K562 (cell line): ENCODE measurements at regions not wholly inside any gene's neighbourhood (a gene's known extent, or its start where the extent isn't known, plus 50 kb on each side); places are given as distances from the start of the nearest gene placed in this dataset.

Experiments used
- ATAC-seq: fragments of 200-7000 bp; cut with Tn5 transposase; 3 replicates; pipeline ENCODE4 v1.9.1; 2020; ENCODE audit warnings: moderate library complexity
- BruUV-seq: library from RNA; stranded (reverse); fragments of 400-500 nt; replicated peaks from 2 replicates; lab custom pipeline; 2021; lab: Mats Ljungman, UMichigan
- CTCF ChIA-PET: fragments of 300-600 bp; formaldehyde crosslinking; extraction: SDS; loops from one replicate; lab custom pipeline; 2021; ENCODE audit warnings: low intra/inter-chr PET ratio; lab: Yijun Ruan, JAX
- POLR2A ChIA-PET: fragments of 300-600, 350-650 bp; sonication (Branson Sonifier 250); formaldehyde crosslinking; extraction: SDS; loops from one replicate; lab custom pipeline; 2021; ENCODE audit warnings: antibody characterized with exemption, inconsistent platforms; lab: Yijun Ruan, JAX
- DNase-seq, 4 experiments: peaks; one replicate each; pipeline versions ENCODE4 v3.0.0 to v3.0.0-alpha.2; 2011 to 2018; ENCODE audit warnings: low spot score in 3 of 4, mixed read lengths in 3 of 4; ENCODE audit errors: extremely low read depth in 1 of 4
- FAIRE-seq: peaks from 2 replicates; lab custom pipeline; 2011; peaks lifted over from hg19 to GRCh38; lab: Jason Lieb, UNC
- H2AFZ ChIP-seq: 2 replicates; pipeline ENCODE4 v1.6.0; 2011; ENCODE audit warnings: low read depth, low read length, control low read depth, inconsistent platforms
- H3K27ac ChIP-seq: fragments of 200-600 bp; 3 replicates; pipeline ENCODE4 v1.8.0; 2011; ENCODE audit warnings: low read depth, mild to moderate bottlenecking, control low read depth, inconsistent platforms, low read length, moderate library complexity, mixed read lengths; ENCODE audit errors: extremely low read depth
- H3K27me3 ChIP-seq, 2 experiments: fragments of 300-600 bp in 1 of 2; 2 replicates in 1 of 2; 3 replicates in 1 of 2; pipeline versions ENCODE4 v1.6.0 to v1.8.0; 2011; ENCODE audit warnings: inconsistent platforms in 2 of 2, low read length in 2 of 2, mild to moderate bottlenecking in 1 of 2, mixed read lengths in 1 of 2, moderate library complexity in 1 of 2; ENCODE audit not compliant: control insufficient read depth in 2 of 2, insufficient read depth in 2 of 2
- H3K36me3 ChIP-seq: fragments of 300-600 bp; 3 replicates; pipeline ENCODE4 v1.8.0; 2011; ENCODE audit warnings: mild to moderate bottlenecking, low read length, inconsistent platforms; ENCODE audit not compliant: control insufficient read depth, insufficient read depth
- H3K4me1 ChIP-seq, 2 experiments: fragments of 200-600 bp in 1 of 2; replicated peaks in 1 of 2; 2 replicates in 1 of 2; 3 replicates in 1 of 2; pipeline versions ENCODE4 v1.5.1 to v1.8.0; 2011; ENCODE audit warnings: inconsistent platforms in 2 of 2, low read length in 2 of 2, mild to moderate bottlenecking in 1 of 2, mixed read lengths in 1 of 2, moderate library complexity in 1 of 2; ENCODE audit not compliant: control insufficient read depth in 2 of 2, insufficient read depth in 2 of 2
- H3K4me2 ChIP-seq: 2 replicates; pipeline ENCODE4 v1.6.1; 2011; ENCODE audit warnings: low read length, control low read depth, inconsistent platforms, mixed read lengths; ENCODE audit not compliant: insufficient read depth
- H3K4me3 ChIP-seq: fragments of 200-600 bp; sonication (generic), shearing (Covaris generic); 2 replicates; pipeline ENCODE4 v1.5.1; 2016; ENCODE audit warnings: control low read depth, inconsistent platforms
- H3K79me2 ChIP-seq: fragments of 200-600 bp; 3 replicates; pipeline ENCODE4 v1.8.0; 2011; ENCODE audit warnings: low read length, inconsistent platforms; ENCODE audit not compliant: control insufficient read depth, insufficient read depth
- H3K9ac ChIP-seq, 2 experiments: 2 replicates each; pipeline versions ENCODE4 v1.6.0 to v1.6.1; 2011; ENCODE audit warnings: low read depth in 2 of 2, low read length in 2 of 2, control low read depth in 1 of 2, inconsistent platforms in 1 of 2, mild to moderate bottlenecking in 1 of 2, mixed read lengths in 1 of 2; ENCODE audit not compliant: insufficient read depth in 1 of 2
- H3K9me1 ChIP-seq: one replicate; pipeline ENCODE4 v1.6.0; 2011; ENCODE audit warnings: inconsistent platforms, mild to moderate bottlenecking, low read length, moderate library complexity; ENCODE audit not compliant: control insufficient read depth, insufficient read depth
- H3K9me3 ChIP-seq: replicated peaks from 2 replicates; pipeline ENCODE4 v1.5.1; 2011; ENCODE audit warnings: low read depth, low read length, inconsistent platforms; ENCODE audit not compliant: control insufficient read depth, insufficient read depth
- H4K20me1 ChIP-seq: replicated peaks from 2 replicates; pipeline ENCODE4 v1.6.1; 2011; ENCODE audit warnings: low read length, inconsistent platforms, mixed read lengths; ENCODE audit not compliant: control insufficient read depth, insufficient read depth
- HNRNPLL ChIP-seq: fragments of 200-400 bp; formaldehyde crosslinking; IDR thresholded peaks from 2 replicates; pipeline ENCODE4 v1.6.1; 2017; ENCODE audit warnings: low read length, low read depth, mild to moderate bottlenecking; ENCODE audit not compliant: poor library complexity, severe bottlenecking
- RBM34 ChIP-seq: fragments of 200-400 bp; formaldehyde crosslinking; IDR thresholded peaks from 2 replicates; pipeline ENCODE4 v1.6.1; 2018; ENCODE audit warnings: low read length, borderline replicate concordance; ENCODE audit not compliant: insufficient read depth
- SMARCE1 ChIP-seq: fragments of 450-650 bp; IDR thresholded peaks from 2 replicates; pipeline ENCODE4 v1.7.1; 2016; ENCODE audit warnings: mild to moderate bottlenecking
- SREBF1 ChIP-seq: fragments of 150-350 bp; IDR thresholded peaks from 2 replicates; pipeline ENCODE4 v1.6.1; 2014; ENCODE audit warnings: antibody characterized with exemption, low read depth, low read length, borderline replicate concordance
- TAF15 ChIP-seq: fragments of 200-400 bp; formaldehyde crosslinking; IDR thresholded peaks from 2 replicates; pipeline ENCODE4 v1.6.1; 2017; ENCODE audit warnings: mild to moderate bottlenecking, low read depth, low read length, moderate library complexity
- TCFL5 ChIP-seq: fragments of 250-450 bp; sonication (Bioruptor Pico); conservative IDR thresholded peaks from 2 replicates; pipeline ENCODE4 v1.6.1; 2021; ENCODE audit warnings: mild to moderate bottlenecking, moderate library complexity, matching md5 sums
- WGBS: fragments of 100-300 bp; shearing (Covaris generic); methylation state at CpG from one replicate; pipeline ENCODE4 v1.1.6; 2016; ENCODE audit warnings: low coverage, mixed read lengths; ENCODE audit not compliant: insufficient coverage; ENCODE audit errors: missing lambda C conversion rate; 5-methylcytosine and 5-hydroxymethylcytosine counted together
- in situ Hi-C: fragments of 300-500 bp; cut with MboI; formaldehyde crosslinking; loops from 4 replicates; pipeline ENCODE4 v1.15.0; 2018; ENCODE audit warnings: inconsistent platforms, mixed read lengths
- intact Hi-C: fragments of 100-400 bp; cut with micrococcal nuclease; formaldehyde crosslinking; loops from 2 replicates; pipeline ENCODE4 v1.14.2; 2022
- TF ChIP-seq, protein P1 (sequence below), 2 experiments: fragments of 450-650 bp; conservative IDR thresholded peaks; 2 replicates each; pipeline ENCODE4 v1.6.1; 2017; ENCODE audit warnings: mild to moderate bottlenecking in 2 of 2, moderate library complexity in 2 of 2

DNA sequence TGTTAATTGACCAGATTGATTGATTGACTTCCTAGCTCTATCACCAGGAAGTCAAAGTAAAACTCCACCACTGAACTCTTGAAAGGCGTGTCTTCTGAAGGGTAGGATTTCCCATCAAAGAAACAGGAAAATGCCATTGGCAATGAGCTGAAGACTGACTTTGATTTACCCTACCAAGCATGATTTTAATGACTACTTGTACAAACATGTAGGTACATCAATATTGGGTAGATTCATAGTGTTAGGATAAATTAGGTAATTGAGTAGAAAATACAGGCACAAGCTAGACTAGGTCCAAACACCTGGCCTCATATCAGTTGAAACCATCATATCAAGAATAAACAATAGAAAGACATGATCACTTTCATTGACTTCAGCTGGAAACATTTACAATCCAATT is 53.2 kb upstream of the ATXN3L start:
- no peaks in the 10 kb centered on the region for H3K9me3 ChIP-seq
- BruUV-seq, result no TSS peak
- H3K4me1 ChIP-seq, result peaks cover 0 to 6% of the 10 kb centered on the region in 2 experiments; a peak in 1 of 5 replicates
- DNase-seq, result no peak
- no peaks in the 10 kb centered on the region for H3K79me2 ChIP-seq
- no peaks in the 10 kb centered on the region for H3K27me3 ChIP-seq
- no peak overlapping the region for H3K27ac ChIP-seq
- WGBS, result 80% methylated on average over 1 of the region's 1 CpG
- ChIA-PET CTCF (no interaction called here), POLR2A (no interaction called here)
- H2AFZ ChIP-seq, result no peak overlapping the region
- no peak for ATAC-seq
- in situ Hi-C loops (no loop called here), intact Hi-C loops (no loop called here)
- no peaks in the 10 kb centered on the region for H4K20me1 ChIP-seq
- TF ChIP-seq HNRNPLL (no peak), TAF15 (no peak), SMARCE1 (no peak), SREBF1 (no peak), RBM34 (no peak), TCFL5 (CRISPR knock-in tag) (no peak)
- TF ChIP-seq, protein P1, sequence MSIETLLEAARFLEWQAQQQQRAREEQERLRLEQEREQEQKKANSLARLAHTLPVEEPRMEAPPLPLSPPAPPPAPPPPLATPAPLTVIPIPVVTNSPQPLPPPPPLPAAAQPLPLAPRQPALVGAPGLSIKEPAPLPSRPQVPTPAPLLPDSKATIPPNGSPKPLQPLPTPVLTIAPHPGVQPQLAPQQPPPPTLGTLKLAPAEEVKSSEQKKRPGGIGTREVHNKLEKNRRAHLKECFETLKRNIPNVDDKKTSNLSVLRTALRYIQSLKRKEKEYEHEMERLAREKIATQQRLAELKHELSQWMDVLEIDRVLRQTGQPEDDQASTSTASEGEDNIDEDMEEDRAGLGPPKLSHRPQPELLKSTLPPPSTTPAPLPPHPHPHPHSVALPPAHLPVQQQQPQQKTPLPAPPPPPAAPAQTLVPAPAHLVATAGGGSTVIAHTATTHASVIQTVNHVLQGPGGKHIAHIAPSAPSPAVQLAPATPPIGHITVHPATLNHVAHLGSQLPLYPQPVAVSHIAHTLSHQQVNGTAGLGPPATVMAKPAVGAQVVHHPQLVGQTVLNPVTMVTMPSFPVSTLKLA (conservative IDR thresholded peaks at IDR 0.05), result no peak
- no peak for FAIRE-seq
- no peak overlapping the region for H3K4me3 ChIP-seq
- no peak overlapping the region for H3K4me2 ChIP-seq
- peaks cover 50% of the 10 kb centered on the region; the same call in 2 of the 3 replicates for H3K36me3 ChIP-seq
- H3K9ac ChIP-seq, result no peak overlapping the region
- no peaks in the 10 kb centered on the region for H3K9me1 ChIP-seq
